ENCODE measurements at regions not wholly inside any gene's neighbourhood (a gene's known extent, or its start where the extent isn't known, plus 50 kb on each side); places are given as distances from the start of the nearest gene placed in this dataset.

DNA sequence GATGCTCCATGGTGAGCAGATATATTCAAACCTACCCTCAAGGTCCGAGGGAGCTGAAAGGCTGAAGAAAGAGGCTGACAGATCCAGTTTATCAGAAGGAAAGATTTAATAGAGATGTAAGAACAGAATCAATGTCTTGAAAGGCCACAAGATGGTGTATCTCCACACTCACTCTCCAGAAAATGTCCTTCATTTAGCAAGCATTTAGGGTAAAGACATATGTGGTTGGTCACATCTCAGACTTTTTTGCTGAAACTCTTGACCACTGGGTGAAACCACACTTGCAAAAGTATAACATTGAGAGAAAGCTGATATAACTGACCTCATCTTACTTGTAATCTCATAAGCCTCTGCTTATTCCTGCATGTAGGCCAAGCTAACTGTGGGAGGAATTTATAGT, 745.8 kb upstream of the GALNTL6 start (continued):
- no peak for TF ChIP-seq RERE (CRISPR knock-in tag; IDR thresholded peaks at IDR 0.05; ENCODE audit: borderline replicate concordance)

DNA sequence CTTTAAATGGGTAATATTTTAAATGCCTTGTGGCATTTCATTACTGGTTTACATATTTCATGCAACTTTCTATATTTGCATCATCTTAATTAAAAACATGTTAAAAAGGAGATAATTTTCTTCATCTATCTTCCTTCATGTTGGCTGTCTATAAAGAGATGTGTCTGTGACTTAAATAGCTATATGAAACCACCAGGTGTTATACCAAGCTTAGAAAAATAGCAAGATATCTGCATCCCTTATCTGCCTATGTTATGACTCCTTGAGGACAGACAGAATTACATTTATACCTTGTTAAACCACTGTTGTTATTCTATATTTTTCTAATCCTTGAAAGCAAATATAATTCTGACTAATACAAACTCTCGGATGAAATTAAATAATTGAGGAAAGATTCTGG, 763.8 kb upstream of the GALNTL6 start:
- intact Hi-C loops (cut with micrococcal nuclease) = no loop called here
- BruUV-seq (replicated peaks) = no TSS peak
- Histone ChIP-seq H3K27me3 (ENCODE audit: control insufficient read depth in 2 of 2, insufficient read depth in 2 of 2, low read length in 2 of 2) (no peaks in the 10 kb centered on the region), H2AFZ (ENCODE audit: low read depth, low read length) (no peak overlapping the region), H3K27ac (ENCODE audit: extremely low read depth, low read depth, low read length) (no peak overlapping the region), H3K9me3 (replicated peaks; ENCODE audit: control insufficient read depth, insufficient read depth, low read depth, low read length) (no peaks in the 10 kb centered on the region), H3K4me2 (ENCODE audit: insufficient read depth, low read length) (no peak overlapping the region), H3K4me1 (replicated peaks in 1 of 2; ENCODE audit: control insufficient read depth in 2 of 2, insufficient read depth in 2 of 2, low read length in 2 of 2) (no peaks in the 10 kb centered on the region), H3K36me3 (ENCODE audit: control insufficient read depth, insufficient read depth, low read length) (no peaks in the 10 kb centered on the region), H3K9ac (ENCODE audit: insufficient read depth in 1 of 2, low read depth in 2 of 2, low read length in 2 of 2) (no peak overlapping the region), H3K79me2 (ENCODE audit: control insufficient read depth, insufficient read depth, low read length) (no peaks in the 10 kb centered on the region), H3K9me1 (ENCODE audit: control insufficient read depth, insufficient read depth, low read length) (no peaks in the 10 kb centered on the region), H3K4me3 (no peak overlapping the region), H4K20me1 (replicated peaks; ENCODE audit: control insufficient read depth, insufficient read depth, low read length) (no peaks in the 10 kb centered on the region)
- in situ Hi-C loops (cut with MboI) = no loop called here
- no peak for ATAC-seq
- no peak for FAIRE-seq
- CTCF ChIA-PET (ENCODE audit: low intra/inter-chr PET ratio) = no interaction called here
- WGBS (ENCODE audit: insufficient coverage, low coverage, missing lambda C conversion rate) = 0% methylated on average over 1 of the region's 1 CpG
- POLR2A ChIA-PET = no interaction called here
- DNase-seq (ENCODE audit: extremely low read depth in 1 of 4, low spot score in 3 of 4) = no peak
- no peak for TF ChIP-seq LCOR (CRISPR knock-in tag; IDR thresholded peaks at IDR 0.05)
- no peak for TF ChIP-seq TOE1 (IDR thresholded peaks at IDR 0.05; ENCODE audit: borderline replicate concordance)
- no peak for TF ChIP-seq TOE1 (CRISPR knock-in tag; IDR thresholded peaks at IDR 0.05; ENCODE audit: borderline replicate concordance, low read depth)
- TF ChIP-seq ELF2 (CRISPR knock-in tag; IDR thresholded peaks at IDR 0.05) = no peak
- TF ChIP-seq ZNF121 (CRISPR knock-in tag; conservative IDR thresholded peaks at IDR 0.05) = no peak
- no peak for TF ChIP-seq ZC3H4 (CRISPR knock-in tag; IDR thresholded peaks at IDR 0.05; ENCODE audit: borderline replicate concordance)
- no peak for TF ChIP-seq RERE (CRISPR knock-in tag; IDR thresholded peaks at IDR 0.05; ENCODE audit: borderline replicate concordance)
- no peak for TF ChIP-seq ADNP (tag; IDR thresholded peaks at IDR 0.05)
- no peak for TF ChIP-seq C11orf30 (IDR thresholded peaks at IDR 0.05; ENCODE audit: low read depth)
- TF ChIP-seq ZNF644 (tag; IDR thresholded peaks at IDR 0.05; ENCODE audit: low read depth) = no peak

Measured in K562 (cell line).